ENCODE measurements at regions not wholly inside any gene's neighbourhood (a gene's known extent, or its start where the extent isn't known, plus 50 kb on each side); places are given as distances from the start of the nearest gene placed in this dataset.

DNA sequence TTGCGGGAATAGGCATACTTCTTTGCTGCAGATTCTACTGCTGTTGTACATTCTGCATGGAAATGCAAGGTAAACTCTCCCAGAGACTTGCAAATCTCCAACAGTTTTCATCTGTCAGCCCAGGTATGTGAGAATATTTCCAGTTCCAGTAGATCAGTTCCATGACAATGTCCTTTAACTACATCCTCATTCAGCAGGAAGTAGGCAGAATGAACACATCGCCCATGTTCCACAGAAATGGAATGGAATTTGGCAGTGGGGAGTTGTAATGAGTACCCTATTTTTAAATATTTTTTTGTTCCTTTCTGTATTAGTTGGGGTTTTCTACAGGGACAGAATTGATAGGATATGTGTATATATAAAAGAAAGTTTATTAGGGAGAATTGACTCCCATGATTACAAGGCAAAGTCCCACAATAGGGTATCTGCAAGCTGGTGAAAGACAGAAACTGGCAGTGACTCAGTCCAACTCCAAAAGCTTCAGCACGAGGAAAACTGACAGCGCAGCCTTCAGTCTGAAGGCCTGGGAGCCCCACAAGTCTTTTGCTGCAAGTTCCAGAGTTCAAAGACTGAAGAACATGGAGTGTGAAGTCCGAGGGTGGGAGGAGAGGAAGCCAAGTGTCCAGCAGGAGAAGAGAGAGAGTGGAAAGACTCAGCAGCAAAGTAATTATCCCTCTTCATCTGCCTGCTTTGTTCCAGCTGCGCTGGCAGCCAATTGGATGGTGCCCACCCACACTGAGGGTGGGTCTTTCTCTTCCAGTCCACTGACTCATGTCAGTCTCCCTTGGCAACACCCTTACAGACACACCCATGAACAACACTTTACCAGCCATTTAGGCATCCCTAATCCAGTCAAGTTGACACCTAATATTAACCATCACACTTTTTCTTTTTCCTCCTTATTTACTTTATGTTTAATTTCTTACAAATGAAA lies 110.4 kb upstream of the SCAF11 start:
- no peaks in the 10 kb centered on the region for H3K4me1 ChIP-seq (ENCODE audit: control insufficient read depth, insufficient read depth, low read length)
- no peak for DNase-seq
- H2AK9ac ChIP-seq (replicated peaks; ENCODE audit: low read depth, low read length, poor library complexity), result no peak overlapping the region
- H3K9ac ChIP-seq (ENCODE audit: low read depth, low read length), result no peak overlapping the region
- H3K27ac ChIP-seq (ENCODE audit: insufficient read depth, low read length), result no peak overlapping the region
- no peak overlapping the region for H2BK5ac ChIP-seq (ENCODE audit: low read depth, low read length, poor library complexity, severe bottlenecking)
- no peak overlapping the region for H2AK5ac ChIP-seq (ENCODE audit: low read depth, low read length)
- no peak overlapping the region for H2BK120ac ChIP-seq (ENCODE audit: low read depth, low read length)
- no peaks in the 10 kb centered on the region for H3K36me3 ChIP-seq (ENCODE audit: control insufficient read depth, insufficient read depth, low read length)
- H3K4me3 ChIP-seq (ENCODE audit: insufficient read depth, low read depth, low read length), result no peak overlapping the region
- POLR2A ChIA-PET (ENCODE audit: unreplicated experiment), result no interaction called here
- no peak overlapping the region for H2AFZ ChIP-seq (replicated peaks; ENCODE audit: low read length, poor library complexity)
- H3K14ac ChIP-seq (replicated peaks; ENCODE audit: low read depth, low read length), result no peak overlapping the region
- no peak overlapping the region for H3K4me2 ChIP-seq (ENCODE audit: low read depth, low read length)
- H4K8ac ChIP-seq (ENCODE audit: low read depth in 2 of 2, low read length in 2 of 2), result no peak overlapping the region
- H4K20me1 ChIP-seq (ENCODE audit: insufficient read depth, low read length), result no peaks in the 10 kb centered on the region
- peaks cover 2% of the 10 kb centered on the region; the same call in 1 of the 2 replicates for H3K27me3 ChIP-seq (ENCODE audit: control insufficient read depth, insufficient read depth, low read length)
- no peak overlapping the region for H3K56ac ChIP-seq (ENCODE audit: extremely low read depth, insufficient read depth, low read length)
- dilution Hi-C loops (cut with HindIII; ENCODE audit: low sequenced_read_pairs, unreplicated experiment) (no loop called here), intact Hi-C loops (cut with micrococcal nuclease) (no loop called here), in situ Hi-C loops (cut with MboI; ENCODE audit: low sequenced_read_pairs) (no loop called here)
- WGBS, 2 experiments (ENCODE audit: extremely low coverage in 2 of 2, insufficient read length in 1 of 2), result 83% methylated on average over 3 of the region's 6 CpGs; no CpG with 5 or more reads in 1 of the 2 experiments
- no peak overlapping the region for H4K5ac ChIP-seq (ENCODE audit: low read depth, low read length)
- no peaks in the 10 kb centered on the region for H3K79me1 ChIP-seq (ENCODE audit: low read depth in 1 of 2, low read length in 2 of 2)
- no peak overlapping the region for H2BK15ac ChIP-seq (ENCODE audit: low read depth, low read length)
- H2BK20ac ChIP-seq (ENCODE audit: low read depth, low read length), result no peak overlapping the region
- no peak overlapping the region for H4K91ac ChIP-seq (ENCODE audit: insufficient read depth, low read depth, low read length)
- ATAC-seq (ENCODE audit: low read depth), result no peak
- no peaks in the 10 kb centered on the region for H3K9me3 ChIP-seq (ENCODE audit: control insufficient read depth, insufficient read depth, low read length)
- no peaks in the 10 kb centered on the region for H3K9me1 ChIP-seq (ENCODE audit: insufficient read depth, low read length)
- H3K18ac ChIP-seq (ENCODE audit: low read depth, low read length), result no peak overlapping the region
- BruUV-seq (replicated peaks), result no TSS peak
- no peak overlapping the region for H3K4ac ChIP-seq (ENCODE audit: low read depth, low read length)
- H3K23ac ChIP-seq (ENCODE audit: low read depth, low read length), result no peak overlapping the region
- CTCF ChIA-PET, result no interaction called here
- TF ChIP-seq MAFK (IDR thresholded peaks at IDR 0.05; ENCODE audit: low read depth, low read length) (no peak), RFX5 (IDR thresholded peaks at IDR 0.05; ENCODE audit: low read depth, low read length) (no peak), MAZ (IDR thresholded peaks at IDR 0.05; ENCODE audit: borderline replicate concordance, low read depth, low read length) (no peak), CHD1 (IDR thresholded peaks at IDR 0.05; ENCODE audit: low read depth, low read length) (no peak), RCOR1 (IDR thresholded peaks at IDR 0.05; ENCODE audit: insufficient replicate concordance, low read length) (no peak), NFE2L2 (IDR thresholded peaks at IDR 0.05; ENCODE audit: low read depth, low read length) (no peak), POLR2A (IDR thresholded peaks at IDR 0.05; ENCODE audit: low read depth, low read length) (no peak), MXI1 (IDR thresholded peaks at IDR 0.05; ENCODE audit: borderline replicate concordance, low read depth, low read length) (no peak), RAD21 (IDR thresholded peaks at IDR 0.05; ENCODE audit: low read length) (no peak), BHLHE40 (IDR thresholded peaks at IDR 0.05; ENCODE audit: low read depth, low read length) (no peak), FOS (IDR thresholded peaks at IDR 0.05; ENCODE audit: low read depth, low read length) (no peak), SMC3 (IDR thresholded peaks at IDR 0.05; ENCODE audit: low read depth, low read length) (no peak), CEBPB (IDR thresholded peaks at IDR 0.05; ENCODE audit: low read depth, low read length) (no peak)
- TF ChIP-seq, protein P1, sequence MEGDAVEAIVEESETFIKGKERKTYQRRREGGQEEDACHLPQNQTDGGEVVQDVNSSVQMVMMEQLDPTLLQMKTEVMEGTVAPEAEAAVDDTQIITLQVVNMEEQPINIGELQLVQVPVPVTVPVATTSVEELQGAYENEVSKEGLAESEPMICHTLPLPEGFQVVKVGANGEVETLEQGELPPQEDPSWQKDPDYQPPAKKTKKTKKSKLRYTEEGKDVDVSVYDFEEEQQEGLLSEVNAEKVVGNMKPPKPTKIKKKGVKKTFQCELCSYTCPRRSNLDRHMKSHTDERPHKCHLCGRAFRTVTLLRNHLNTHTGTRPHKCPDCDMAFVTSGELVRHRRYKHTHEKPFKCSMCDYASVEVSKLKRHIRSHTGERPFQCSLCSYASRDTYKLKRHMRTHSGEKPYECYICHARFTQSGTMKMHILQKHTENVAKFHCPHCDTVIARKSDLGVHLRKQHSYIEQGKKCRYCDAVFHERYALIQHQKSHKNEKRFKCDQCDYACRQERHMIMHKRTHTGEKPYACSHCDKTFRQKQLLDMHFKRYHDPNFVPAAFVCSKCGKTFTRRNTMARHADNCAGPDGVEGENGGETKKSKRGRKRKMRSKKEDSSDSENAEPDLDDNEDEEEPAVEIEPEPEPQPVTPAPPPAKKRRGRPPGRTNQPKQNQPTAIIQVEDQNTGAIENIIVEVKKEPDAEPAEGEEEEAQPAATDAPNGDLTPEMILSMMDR (conservative IDR thresholded peaks at IDR 0.05; ENCODE audit: low read depth, low read length), result no peak
